HepG2 (cell line): ENCODE measurements at regions not wholly inside any gene's neighbourhood (a gene's known extent, or its start where the extent isn't known, plus 50 kb on each side); places are given as distances from the start of the nearest gene placed in this dataset.

ENCODE experiments used
- CHD4 ChIP-seq: fragments of 200-600 bp; sonication (generic); IDR thresholded peaks from 2 replicates; pipeline ENCODE4 v1.7.0; 2017; ENCODE audit warnings: mild to moderate bottlenecking, low read length, borderline replicate concordance
- EP300 ChIP-seq, 3 experiments: sonication (generic) in 1 of 3; formaldehyde crosslinking in 1 of 3; IDR thresholded peaks; 2 replicates each; pipeline versions ENCODE4 v1.5.1 to v1.6.1; 2011 to 2020; ENCODE audit warnings: low read depth in 2 of 3, low read length in 2 of 3, borderline replicate concordance in 1 of 3, improper control_type of control experiment in 1 of 3, mild to moderate bottlenecking in 1 of 3, missing genetic modification reagents in 1 of 3, moderate library complexity in 1 of 3
- FOXP1 ChIP-seq, 2 experiments: fragments of 450-650 bp in 1 of 2; IDR thresholded peaks; 2 replicates each; pipeline ENCODE4 v1.6.1; 2017 to 2018; ENCODE audit warnings: antibody characterized with exemption in 1 of 2
- HDAC1 ChIP-seq: sonication (generic); formaldehyde crosslinking; IDR thresholded peaks from 2 replicates; pipeline ENCODE4 v1.5.1; 2020; ENCODE audit warnings: mild to moderate bottlenecking, missing genetic modification reagents
- HOXA3 ChIP-seq: sonication (generic); formaldehyde crosslinking; IDR thresholded peaks from 2 replicates; pipeline ENCODE4 v1.5.0; 2020; ENCODE audit warnings: missing genetic modification reagents
- MED1 ChIP-seq: sonication (generic); formaldehyde crosslinking; IDR thresholded peaks from 2 replicates; pipeline ENCODE4 v1.4.0; 2020; ENCODE audit warnings: missing genetic modification reagents
- MEF2D ChIP-seq: sonication (generic); formaldehyde crosslinking; IDR thresholded peaks from 2 replicates; pipeline ENCODE4 v1.5.1; 2020; ENCODE audit warnings: mild to moderate bottlenecking, missing genetic modification reagents
- SIN3A ChIP-seq: IDR thresholded peaks from 2 replicates; pipeline ENCODE4 v1.6.1; 2011; ENCODE audit warnings: low read depth, mild to moderate bottlenecking, control low read depth, low read length, borderline replicate concordance
- SMYD3 ChIP-seq: sonication (generic); formaldehyde crosslinking; IDR thresholded peaks from 2 replicates; pipeline ENCODE4 v1.8.1; 2023; ENCODE audit warnings: mild to moderate bottlenecking, missing genetic modification reagents
- SOX13 ChIP-seq, 3 experiments: fragments of 450-650 bp in 1 of 3; sonication (generic) in 1 of 3; formaldehyde crosslinking in 1 of 3; IDR thresholded peaks in 2 of 3; conservative IDR thresholded peaks in 1 of 3; 2 replicates each; pipeline versions ENCODE4 v1.5.0 to v1.6.1; 2016 to 2020; ENCODE audit warnings: antibody characterized with exemption in 1 of 3, mild to moderate bottlenecking in 1 of 3, missing compliant biosample characterization in 1 of 3, missing genetic modification reagents in 1 of 3, moderate library complexity in 1 of 3
- SSRP1 ChIP-seq: IDR thresholded peaks from 2 replicates; pipeline ENCODE4 v1.6.1; 2016; ENCODE audit warnings: control low read depth
- TEAD3 ChIP-seq: optimal IDR thresholded peaks from 2 replicates; pipeline ENCODE3; 2016; ENCODE audit warnings: borderline replicate concordance
- ZKSCAN8 ChIP-seq: IDR thresholded peaks from 2 replicates; pipeline ENCODE4 v1.6.1; 2016; ENCODE audit warnings: borderline replicate concordance, missing genetic modification reagents, missing compliant biosample characterization
- ZNF501 ChIP-seq: sonication (generic); formaldehyde crosslinking; IDR thresholded peaks from 2 replicates; pipeline ENCODE4 v1.5.1; 2020; ENCODE audit warnings: mild to moderate bottlenecking, moderate library complexity, missing genetic modification reagents
- ZNF543 ChIP-seq: sonication (generic); formaldehyde crosslinking; IDR thresholded peaks from 2 replicates; pipeline ENCODE4 v1.4.0; 2020; ENCODE audit warnings: mild to moderate bottlenecking, missing genetic modification reagents
- ZNF713 ChIP-seq: sonication (generic); formaldehyde crosslinking; IDR thresholded peaks from 2 replicates; pipeline ENCODE4 v1.4.0; 2020; ENCODE audit warnings: mild to moderate bottlenecking, missing genetic modification reagents
- ZSCAN29 ChIP-seq: sonication (generic); formaldehyde crosslinking; conservative IDR thresholded peaks from 2 replicates; pipeline ENCODE4 v1.4.0; 2020; ENCODE audit warnings: mild to moderate bottlenecking, missing genetic modification reagents
- TF ChIP-seq, protein P1 (sequence below): sonication (generic); formaldehyde crosslinking; IDR thresholded peaks from 2 replicates; pipeline ENCODE4 v1.4.0; 2020; ENCODE audit warnings: low read depth, missing genetic modification reagents
- TF ChIP-seq, protein P2 (sequence below): sonication (generic); formaldehyde crosslinking; IDR thresholded peaks from 2 replicates; pipeline ENCODE4 v1.4.0; 2020; ENCODE audit warnings: missing genetic modification reagents, low read depth, mild to moderate bottlenecking, borderline replicate concordance
- TF ChIP-seq, protein P3 (sequence below): IDR thresholded peaks from 2 replicates; pipeline ENCODE4 v1.6.1; 2016; ENCODE audit warnings: low read depth

DNA sequence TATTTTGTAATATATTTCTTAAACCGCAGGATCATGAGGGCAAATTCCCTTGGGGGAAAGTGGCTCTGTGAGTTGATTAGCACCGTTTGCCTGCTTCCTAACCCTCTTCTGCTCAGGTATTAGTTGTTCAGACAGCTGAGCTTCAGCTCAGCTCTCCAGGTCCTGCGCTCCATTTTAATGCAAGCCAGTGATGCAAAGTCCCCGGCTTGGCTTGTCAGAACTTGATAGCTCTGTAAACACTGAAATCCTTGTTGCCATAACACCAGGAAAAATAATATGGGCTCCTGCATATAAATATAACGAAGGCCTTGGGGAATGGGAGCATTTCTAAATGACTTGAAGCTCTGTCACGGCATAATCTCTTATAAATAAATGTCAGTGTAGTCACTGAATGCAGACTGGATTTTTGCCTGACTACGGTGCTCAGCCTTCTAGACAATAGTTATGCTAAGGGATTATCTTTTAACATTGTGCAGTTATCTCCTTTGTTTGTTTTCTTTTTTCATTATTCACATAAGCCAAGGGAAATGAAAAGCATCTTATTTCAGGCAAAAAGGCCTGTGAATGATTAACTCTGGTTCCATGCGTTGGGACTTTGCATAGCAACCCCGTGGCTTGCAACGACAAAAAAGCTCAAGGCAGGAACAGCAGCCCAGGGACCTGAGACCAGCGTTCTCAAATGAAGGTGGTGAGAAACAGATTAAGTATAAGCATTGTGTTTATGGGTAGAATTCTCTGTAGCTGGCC, 253.2 kb downstream of the SPRY1 start (continued):
- TF ChIP-seq, protein P1, sequence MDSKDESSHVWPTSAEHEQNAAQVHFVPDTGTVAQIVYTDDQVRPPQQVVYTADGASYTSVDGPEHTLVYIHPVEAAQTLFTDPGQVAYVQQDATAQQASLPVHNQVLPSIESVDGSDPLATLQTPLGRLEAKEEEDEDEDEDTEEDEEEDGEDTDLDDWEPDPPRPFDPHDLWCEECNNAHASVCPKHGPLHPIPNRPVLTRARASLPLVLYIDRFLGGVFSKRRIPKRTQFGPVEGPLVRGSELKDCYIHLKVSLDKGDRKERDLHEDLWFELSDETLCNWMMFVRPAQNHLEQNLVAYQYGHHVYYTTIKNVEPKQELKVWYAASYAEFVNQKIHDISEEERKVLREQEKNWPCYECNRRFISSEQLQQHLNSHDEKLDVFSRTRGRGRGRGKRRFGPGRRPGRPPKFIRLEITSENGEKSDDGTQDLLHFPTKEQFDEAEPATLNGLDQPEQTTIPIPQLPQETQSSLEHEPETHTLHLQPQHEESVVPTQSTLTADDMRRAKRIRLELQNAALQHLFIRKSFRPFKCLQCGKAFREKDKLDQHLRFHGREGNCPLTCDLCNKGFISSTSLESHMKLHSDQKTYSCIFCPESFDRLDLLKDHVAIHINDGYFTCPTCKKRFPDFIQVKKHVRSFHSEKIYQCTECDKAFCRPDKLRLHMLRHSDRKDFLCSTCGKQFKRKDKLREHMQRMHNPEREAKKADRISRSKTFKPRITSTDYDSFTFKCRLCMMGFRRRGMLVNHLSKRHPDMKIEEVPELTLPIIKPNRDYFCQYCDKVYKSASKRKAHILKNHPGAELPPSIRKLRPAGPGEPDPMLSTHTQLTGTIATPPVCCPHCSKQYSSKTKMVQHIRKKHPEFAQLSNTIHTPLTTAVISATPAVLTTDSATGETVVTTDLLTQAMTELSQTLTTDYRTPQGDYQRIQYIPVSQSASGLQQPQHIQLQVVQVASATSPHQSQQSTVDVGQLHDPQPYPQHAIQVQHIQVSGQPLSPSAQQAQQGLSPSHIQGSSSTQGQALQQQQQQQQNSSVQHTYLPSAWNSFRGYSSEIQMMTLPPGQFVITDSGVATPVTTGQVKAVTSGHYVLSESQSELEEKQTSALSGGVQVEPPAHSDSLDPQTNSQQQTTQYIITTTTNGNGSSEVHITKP, result no peak
- TF ChIP-seq ZNF543 (0 out of 2 replicates have a peak, but pooled peaks have one; percentile 19), CHD4 (no peak; the same call in 1 of the 2 replicates), SSRP1 (peak; percentile 34; the same call in 1 of the 2 replicates), FOXP1 (IDR thresholded peaks at IDR 0.05) (no peak), FOXP1 (CRISPR knock-in tag; IDR thresholded peaks at IDR 0.05) (peak; percentile 43; the same call in 1 of the 2 replicates), ZSCAN29 (CRISPR knock-in tag) (0 out of 2 replicates have a peak, but pooled peaks have one; percentile 59), HOXA3 (CRISPR knock-in tag) (no peak; the same call in 1 of the 2 replicates), ZKSCAN8 (peak; percentile 20; the same call in 1 of the 2 replicates), HDAC1 (CRISPR knock-in tag) (peak; percentile 55; the same call in 1 of the 2 replicates), SOX13 (IDR thresholded peaks at IDR 0.05) (peak; percentile 39; the same call in 1 of the 2 replicates), SOX13 (CRISPR knock-in tag; conservative IDR thresholded peaks at IDR 0.05 in 1 of 2, IDR thresholded peaks at IDR 0.05 in 1 of 2) (peak in 1 of 2 experiments; percentile 95; a peak in 2 of 4 replicates), MEF2D (CRISPR knock-in tag) (0 out of 2 replicates have a peak, but pooled peaks have one; percentile 50), TEAD3 (CRISPR knock-in tag) (peak; percentile 23), ZNF713 (CRISPR knock-in tag) (no peak), MED1 (CRISPR knock-in tag) (peak; percentile 12; the same call in 1 of the 2 replicates), SMYD3 (CRISPR knock-in tag) (no peak), EP300 (IDR thresholded peaks at IDR 0.05; ENCODE audit: low read depth in 2 of 2, low read length in 2 of 2) (peak; percentile 58 to 73), EP300 (CRISPR knock-in tag; IDR thresholded peaks at IDR 0.05; ENCODE audit: borderline replicate concordance) (0 out of 2 replicates have a peak, but pooled peaks have one; percentile 11), SIN3A (0 out of 2 replicates have a peak, but pooled peaks have one; percentile 37), ZNF501 (CRISPR knock-in tag) (peak; percentile 48; the same call in 1 of the 2 replicates)
- TF ChIP-seq, protein P2, sequence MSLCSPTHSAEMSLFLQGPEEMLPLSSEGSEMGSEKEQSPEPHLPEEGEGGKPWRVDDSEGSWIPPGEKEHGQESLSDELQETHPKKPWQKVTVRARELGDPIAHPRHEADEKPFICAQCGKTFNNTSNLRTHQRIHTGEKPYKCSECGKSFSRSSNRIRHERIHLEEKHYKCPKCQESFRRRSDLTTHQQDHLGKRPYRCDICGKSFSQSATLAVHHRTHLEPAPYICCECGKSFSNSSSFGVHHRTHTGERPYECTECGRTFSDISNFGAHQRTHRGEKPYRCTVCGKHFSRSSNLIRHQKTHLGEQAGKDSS (CRISPR knock-in tag), result no peak
- TF ChIP-seq, protein P3, sequence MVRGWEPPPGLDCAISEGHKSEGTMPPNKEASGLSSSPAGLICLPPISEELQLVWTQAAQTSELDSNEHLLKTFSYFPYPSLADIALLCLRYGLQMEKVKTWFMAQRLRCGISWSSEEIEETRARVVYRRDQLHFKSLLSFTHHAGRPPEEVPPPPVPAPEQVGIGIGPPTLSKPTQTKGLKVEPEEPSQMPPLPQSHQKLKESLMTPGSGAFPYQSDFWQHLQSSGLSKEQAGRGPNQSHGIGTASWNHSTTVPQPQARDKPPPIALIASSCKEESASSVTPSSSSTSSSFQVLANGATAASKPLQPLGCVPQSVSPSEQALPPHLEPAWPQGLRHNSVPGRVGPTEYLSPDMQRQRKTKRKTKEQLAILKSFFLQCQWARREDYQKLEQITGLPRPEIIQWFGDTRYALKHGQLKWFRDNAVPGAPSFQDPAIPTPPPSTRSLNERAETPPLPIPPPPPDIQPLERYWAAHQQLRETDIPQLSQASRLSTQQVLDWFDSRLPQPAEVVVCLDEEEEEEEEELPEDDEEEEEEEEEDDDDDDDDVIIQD (CRISPR knock-in tag), result peak; percentile 36; the same call in 1 of the 2 replicates
